Eye (tissue), 1 donor: ENCODE measurements at regions not wholly inside any gene's neighbourhood (a gene's known extent, or its start where the extent isn't known, plus 50 kb on each side); places are given as distances from the start of the nearest gene placed in this dataset.
"Not testable (repeated sequence)": the region's sequence is repeated elsewhere in the genome, so short reads cannot be mapped to it uniquely, and the experiment has no call there.

Source experiments
- DNase-seq: peaks from one replicate; pipeline ENCODE4 v3.0.0-alpha.2; 2015

- DNase-seq, result no peak
Measured at GRCh38 chr1:189312499-189312898, 1165.2 kb downstream of the BRINP3 start.

- DNase-seq, result no peak
Measured at GRCh38 chr1:189313488-189313887, 1164.2 kb downstream of the BRINP3 start.

- DNase-seq, result no peak
Measured at GRCh38 chr1:189315035-189315901, 1162.4 kb downstream of the BRINP3 start.

GRCh38 chr1:189323091-189323490, 1154.6 kb downstream of the BRINP3 start:
- DNase-seq, result no peak

- DNase-seq, result not testable (repeated sequence)
Measured at GRCh38 chr1:189331071-189331470, 1146.6 kb downstream of the BRINP3 start.

- no peak for DNase-seq
Measured at GRCh38 chr1:189336115-189337100, 1141.3 kb downstream of the BRINP3 start.

- no peak for DNase-seq
Measured at GRCh38 chr1:189349607-189350006, 1128.1 kb downstream of the BRINP3 start.

GRCh38 chr1:189350983-189351616, 1126.6 kb downstream of the BRINP3 start:
- no peak for DNase-seq

GRCh38 chr1:189351960-189352359, 1125.7 kb downstream of the BRINP3 start:
- DNase-seq, result no peak

GRCh38 chr1:189356206-189356605, 1121.5 kb downstream of the BRINP3 start:
- DNase-seq, result no peak

- no peak for DNase-seq
Measured at GRCh38 chr1:189357317-189357716, 1120.3 kb downstream of the BRINP3 start.

- no peak for DNase-seq
Measured at GRCh38 chr1:189369612-189370011, 1108.1 kb downstream of the BRINP3 start.

- no peak for DNase-seq
Measured at GRCh38 chr1:189374816-189375215, 1102.8 kb downstream of the BRINP3 start.

- no peak for DNase-seq
Measured at GRCh38 chr1:189405419-189405818, 1072.2 kb downstream of the BRINP3 start.

GRCh38 chr1:189409774-189410173, 1067.9 kb downstream of the BRINP3 start:
- no peak for DNase-seq

- no peak for DNase-seq
Measured at GRCh38 chr1:189424746-189425331, 1052.8 kb downstream of the BRINP3 start.

GRCh38 chr1:189429610-189430009, 1048.1 kb downstream of the BRINP3 start:
- DNase-seq, result peak; percentile 11

GRCh38 chr1:189431447-189431846, 1046.2 kb downstream of the BRINP3 start:
- no peak for DNase-seq

- no peak for DNase-seq
Measured at GRCh38 chr1:189432753-189433152, 1044.9 kb downstream of the BRINP3 start.

GRCh38 chr1:189434461-189434860, 1043.2 kb downstream of the BRINP3 start:
- DNase-seq, result no peak

GRCh38 chr1:189435398-189435797, 1042.3 kb downstream of the BRINP3 start:
- DNase-seq, result no peak

- no peak for DNase-seq
Measured at GRCh38 chr1:189438808-189439207, 1038.9 kb downstream of the BRINP3 start.

- DNase-seq, result peak; percentile 26
Measured at GRCh38 chr1:189463166-189463565, 1014.5 kb downstream of the BRINP3 start.
